DOHH2 (cell line): ENCODE measurements at regions not wholly inside any gene's neighbourhood (a gene's known extent, or its start where the extent isn't known, plus 50 kb on each side); places are given as distances from the start of the nearest gene placed in this dataset.

Source experiments
- EZH2phosphoT487 ChIP-seq: fragments of 200-600 bp; sonication (generic); IDR thresholded peaks from 2 replicates; pipeline ENCODE4 v1.6.1; 2017; ENCODE audit warnings: borderline replicate concordance, mild to moderate bottlenecking, antibody characterized with exemption, low read length, moderate library complexity, mixed read lengths
- TF ChIP-seq, protein P1 (sequence below): fragments of 200-600 bp; sonication (generic); IDR thresholded peaks from one replicate; pipeline ENCODE4 v1.5.1; 2014; ENCODE audit warnings: antibody characterized with exemption, mild to moderate bottlenecking, low read depth, low read length; ENCODE audit not compliant: poor library complexity, severe bottlenecking

DNA sequence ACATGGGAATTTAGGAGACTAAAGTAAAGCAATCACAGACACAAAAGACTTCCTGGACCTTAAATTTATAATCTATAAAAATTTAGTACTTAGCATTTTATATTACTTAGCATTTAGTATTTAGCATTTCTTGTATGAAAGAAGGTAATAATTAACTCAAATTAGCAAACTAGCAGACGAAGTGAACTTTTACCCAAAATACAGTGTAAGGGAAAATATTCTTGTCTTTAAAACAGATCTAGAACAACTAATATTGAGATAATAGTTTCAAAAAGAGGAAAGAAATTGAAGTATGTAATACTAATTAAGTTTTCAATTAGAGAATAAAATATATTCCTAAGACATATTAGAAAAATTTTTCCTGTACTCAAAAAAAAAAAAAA lies 134.5 kb upstream of the ZNF804A start:
- TF ChIP-seq, protein P1, sequence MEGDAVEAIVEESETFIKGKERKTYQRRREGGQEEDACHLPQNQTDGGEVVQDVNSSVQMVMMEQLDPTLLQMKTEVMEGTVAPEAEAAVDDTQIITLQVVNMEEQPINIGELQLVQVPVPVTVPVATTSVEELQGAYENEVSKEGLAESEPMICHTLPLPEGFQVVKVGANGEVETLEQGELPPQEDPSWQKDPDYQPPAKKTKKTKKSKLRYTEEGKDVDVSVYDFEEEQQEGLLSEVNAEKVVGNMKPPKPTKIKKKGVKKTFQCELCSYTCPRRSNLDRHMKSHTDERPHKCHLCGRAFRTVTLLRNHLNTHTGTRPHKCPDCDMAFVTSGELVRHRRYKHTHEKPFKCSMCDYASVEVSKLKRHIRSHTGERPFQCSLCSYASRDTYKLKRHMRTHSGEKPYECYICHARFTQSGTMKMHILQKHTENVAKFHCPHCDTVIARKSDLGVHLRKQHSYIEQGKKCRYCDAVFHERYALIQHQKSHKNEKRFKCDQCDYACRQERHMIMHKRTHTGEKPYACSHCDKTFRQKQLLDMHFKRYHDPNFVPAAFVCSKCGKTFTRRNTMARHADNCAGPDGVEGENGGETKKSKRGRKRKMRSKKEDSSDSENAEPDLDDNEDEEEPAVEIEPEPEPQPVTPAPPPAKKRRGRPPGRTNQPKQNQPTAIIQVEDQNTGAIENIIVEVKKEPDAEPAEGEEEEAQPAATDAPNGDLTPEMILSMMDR: no peak
- no peak for TF ChIP-seq EZH2phosphoT487
